SK-N-MC (cell line): ENCODE measurements at regions not wholly inside any gene's neighbourhood (a gene's known extent, or its start where the extent isn't known, plus 50 kb on each side); places are given as distances from the start of the nearest gene placed in this dataset.

Experiments used
- EZH2 ChIP-seq: fragments of 200-600 bp; sonication (generic); IDR thresholded peaks from one replicate; pipeline ENCODE4 v1.6.1; 2017; ENCODE audit warnings: antibody characterized with exemption
- FOXP2 ChIP-seq: optimal IDR thresholded peaks from 2 replicates; pipeline ENCODE3; 2011; ENCODE audit warnings: mild to moderate bottlenecking, moderate library complexity; ENCODE audit not compliant: insufficient read depth; ENCODE audit errors: extremely low read length, control extremely low read depth
- POLR2AphosphoS5 ChIP-seq: IDR thresholded peaks from 2 replicates; pipeline ENCODE4 v1.6.1; 2012; ENCODE audit warnings: mild to moderate bottlenecking, low read depth, low read length, borderline replicate concordance

GRCh38 chr3:117473981-117474538 is 764.5 kb downstream of the TUSC7 start:
- TF ChIP-seq POLR2AphosphoS5 (no peak), EZH2 (no peak), FOXP2 (no peak)
